ENCODE measurements at regions not wholly inside any gene's neighbourhood (a gene's known extent, or its start where the extent isn't known, plus 50 kb on each side); places are given as distances from the start of the nearest gene placed in this dataset.

GRCh38 chr4:3819210-3819919, 53.2 kb downstream of the ADRA2C start:
- TF ChIP-seq CTCF (conservative IDR thresholded peaks at IDR 0.05; ENCODE audit: low read length) (no peak), EZH2phosphoT487 (IDR thresholded peaks at IDR 0.05; ENCODE audit: borderline replicate concordance, low read depth, low read length) (no peak)

All from OCI-LY7 (cell line).